GM18870 (cell line): ENCODE measurements at regions not wholly inside any gene's neighbourhood (a gene's known extent, or its start where the extent isn't known, plus 50 kb on each side); places are given as distances from the start of the nearest gene placed in this dataset.

Experiments used
- ATAC-seq: cut with Tn5 transposase; IDR thresholded peaks from one replicate; pipeline ENCODE4 v1.9.1; 2021; ENCODE audit warnings: moderate library complexity; ENCODE audit not compliant: unreplicated experiment

DNA sequence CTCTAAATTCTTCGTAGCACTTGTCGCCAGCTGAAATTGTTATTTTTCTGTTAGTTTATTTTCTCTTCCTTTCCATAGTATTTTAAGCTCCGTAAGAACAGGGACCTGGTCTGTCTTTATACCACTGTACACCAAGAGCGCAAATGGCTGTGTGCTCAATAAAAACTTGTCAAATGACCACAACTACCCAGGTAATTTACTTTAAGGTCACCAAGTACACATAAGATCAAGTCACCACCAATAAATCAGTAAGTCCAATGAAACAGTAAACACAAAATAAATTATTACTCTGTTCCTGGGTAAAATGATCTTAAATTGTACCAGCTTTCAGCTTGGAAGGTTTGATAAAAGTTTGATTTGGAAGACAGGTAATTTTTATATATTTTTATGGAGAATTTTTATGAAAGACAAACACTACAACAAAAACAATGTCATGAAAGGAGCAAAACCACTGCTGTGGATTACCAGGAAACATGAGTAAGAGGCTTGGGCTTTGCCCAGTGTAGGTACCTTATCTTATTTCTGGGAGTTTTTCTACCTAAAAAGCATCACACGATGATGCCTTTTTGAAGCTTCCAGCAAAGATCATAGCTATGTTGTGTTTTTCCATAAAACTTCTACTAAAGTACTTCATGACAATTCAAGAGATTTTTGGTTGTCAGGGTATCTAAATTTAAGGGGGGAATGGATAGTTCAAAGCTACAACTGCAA is 406.8 kb downstream of the SHQ1 start:
- ATAC-seq = no peak

DNA sequence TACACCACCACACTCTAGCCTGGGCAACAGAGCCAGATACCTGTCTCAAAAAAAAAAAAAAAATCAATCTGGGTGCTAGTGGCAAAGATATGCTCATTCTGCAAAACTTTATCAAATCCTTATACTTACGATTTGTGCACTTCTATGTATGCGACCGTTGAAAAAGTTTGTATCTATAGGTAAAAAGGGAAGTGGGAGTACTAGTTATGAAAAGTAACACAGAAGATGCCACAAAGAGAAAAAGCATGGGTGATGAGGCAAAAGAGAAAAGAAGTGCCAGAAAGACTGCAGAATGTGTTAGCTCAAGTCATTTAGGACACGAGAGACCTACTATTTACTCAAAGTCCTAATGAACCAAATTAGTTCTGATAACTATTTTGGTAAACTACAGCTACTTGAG is 407.8 kb downstream of the SHQ1 start:
- peak; percentile 37 for ATAC-seq

DNA sequence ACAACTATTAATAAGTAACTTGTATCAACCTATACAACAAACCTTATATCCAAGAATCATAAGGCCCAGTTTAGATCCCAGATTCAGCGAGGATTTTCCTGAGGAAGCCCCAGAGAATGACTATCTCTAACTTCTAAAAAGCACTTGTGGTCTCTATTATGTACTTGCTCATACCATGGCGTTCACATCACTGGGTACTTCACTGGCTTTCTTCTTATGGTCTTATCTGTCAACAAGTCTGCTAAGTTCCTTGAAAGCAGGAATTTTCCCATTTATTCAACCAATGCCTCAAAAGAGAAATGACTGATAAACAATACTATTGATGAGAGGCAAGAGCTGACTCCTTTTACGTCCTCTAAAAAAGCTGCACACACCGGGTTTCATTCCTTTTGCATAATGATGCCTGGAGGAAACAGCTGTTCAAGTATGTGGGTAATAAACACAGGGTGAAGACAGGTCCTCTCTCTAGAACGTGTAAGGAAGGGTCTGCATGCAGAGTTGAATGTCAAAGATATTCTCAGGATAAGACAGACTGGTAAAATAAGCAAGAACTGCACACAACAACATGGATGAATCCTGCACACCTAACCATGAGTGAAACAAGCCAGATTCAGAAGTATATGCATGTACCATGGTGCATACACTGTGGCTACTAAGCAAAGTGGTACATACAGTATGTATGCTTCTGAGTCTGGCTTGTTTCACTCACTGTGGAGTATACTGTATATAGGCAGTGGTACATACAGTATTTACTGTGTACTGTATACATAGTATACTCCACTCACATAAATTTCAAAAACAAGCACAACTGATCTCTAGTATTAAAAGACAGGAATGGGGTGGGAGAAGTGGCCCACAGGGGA is 408.7 kb downstream of the SHQ1 start:
- peak; percentile 46 for ATAC-seq

DNA sequence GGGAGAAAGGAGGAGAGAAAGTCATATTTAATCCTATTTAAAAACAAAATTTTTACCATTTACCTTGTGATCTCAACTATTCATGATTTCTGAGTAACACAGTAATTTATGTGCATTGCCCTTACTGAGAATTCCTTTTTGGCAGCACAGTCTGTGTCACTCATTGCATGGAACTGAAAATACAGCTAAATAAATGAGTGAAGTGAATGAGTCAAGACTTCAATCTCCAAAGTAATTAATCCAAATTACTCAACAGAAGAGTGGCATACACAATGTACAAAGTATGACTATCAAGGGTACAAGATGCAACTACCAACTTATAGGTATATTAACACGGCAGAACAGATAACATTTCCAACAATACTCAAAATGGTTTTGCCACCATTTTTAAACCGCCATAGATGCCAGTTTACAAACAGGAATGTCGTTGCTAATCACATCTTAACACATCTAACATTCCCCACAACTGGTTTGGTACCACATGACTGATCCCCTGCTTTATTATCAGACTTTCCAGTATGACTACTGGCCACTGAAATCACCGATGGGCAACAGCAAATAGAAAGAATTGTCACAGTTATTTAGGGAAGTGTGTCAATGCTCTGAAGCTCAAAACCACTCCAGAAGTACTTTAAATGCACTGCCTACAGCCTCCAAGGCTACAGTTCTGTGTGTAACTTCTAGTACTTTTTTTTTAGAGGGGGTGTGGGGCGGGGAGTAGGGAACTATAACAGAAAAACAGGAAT is 410.4 kb downstream of the SHQ1 start:
- no peak for ATAC-seq

DNA sequence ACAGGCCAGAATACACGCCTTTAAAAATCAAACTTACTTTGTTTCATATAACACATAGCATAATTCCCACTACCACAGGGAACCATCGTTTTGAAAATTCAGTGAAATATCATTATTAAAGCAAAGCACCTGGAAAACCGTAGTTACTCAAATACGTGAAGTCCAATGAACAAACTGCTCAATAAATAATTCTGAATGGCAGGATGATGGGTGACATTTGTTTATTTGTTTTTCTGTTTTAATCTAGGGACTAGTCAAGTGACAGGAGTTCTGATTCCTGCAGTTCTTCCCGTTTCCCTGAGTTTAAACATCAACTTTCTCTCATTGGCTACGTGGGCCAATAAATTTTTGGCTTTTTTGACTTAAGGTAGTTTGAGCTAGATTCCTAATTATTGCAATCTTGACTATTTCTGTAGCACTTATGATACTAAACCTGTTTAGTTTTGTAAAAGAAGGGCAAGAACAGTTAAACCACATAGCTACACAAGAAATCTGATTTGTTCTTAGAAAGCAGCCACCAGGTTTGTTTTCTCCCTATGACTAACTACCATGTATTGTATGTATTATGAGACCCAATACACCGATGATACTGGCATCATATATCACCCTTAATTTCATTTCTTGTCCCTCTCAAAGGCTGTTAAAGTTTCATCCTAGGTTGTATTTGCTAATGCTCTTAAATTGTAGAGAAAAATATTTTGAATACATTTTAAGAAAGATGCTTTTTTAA is 411.2 kb downstream of the SHQ1 start:
- no peak for ATAC-seq

DNA sequence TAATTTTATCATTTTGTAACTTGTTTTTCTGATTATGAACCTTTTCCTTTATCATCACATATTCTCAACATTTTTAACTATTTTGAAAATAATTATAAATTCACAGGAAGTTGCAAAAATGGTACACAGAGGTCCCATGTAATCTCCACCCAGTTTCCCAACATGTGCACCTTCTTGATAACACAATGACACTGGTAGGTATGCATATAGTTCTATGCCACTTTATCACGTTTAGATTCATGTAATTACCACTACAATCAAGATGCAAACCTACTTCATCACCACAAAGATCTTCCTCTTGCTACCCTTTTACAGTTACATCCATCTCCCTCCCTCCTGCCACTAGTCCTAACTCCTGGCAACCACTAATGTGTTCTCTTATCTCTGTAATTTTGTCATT is 413.9 kb downstream of the SHQ1 start:
- ATAC-seq = no peak

DNA sequence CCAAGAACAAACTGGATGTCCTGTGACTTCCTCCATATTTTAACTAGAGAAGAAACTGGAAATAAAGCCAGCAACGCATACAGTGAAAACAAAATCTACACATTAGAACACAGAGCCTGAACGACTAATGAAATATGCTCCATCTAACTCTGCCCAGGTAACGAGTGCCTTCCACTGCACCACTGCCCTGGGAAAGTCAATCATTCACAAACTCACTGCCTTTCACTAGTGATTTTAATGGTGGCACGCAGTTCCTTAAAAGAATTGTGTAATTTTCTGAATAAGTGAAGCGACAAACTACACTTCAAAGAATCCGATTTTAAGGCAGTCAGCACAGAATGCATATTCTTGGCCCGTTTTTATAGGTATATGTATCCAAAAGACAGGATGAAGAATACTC is 416.0 kb downstream of the SHQ1 start:
- ATAC-seq = no peak

DNA sequence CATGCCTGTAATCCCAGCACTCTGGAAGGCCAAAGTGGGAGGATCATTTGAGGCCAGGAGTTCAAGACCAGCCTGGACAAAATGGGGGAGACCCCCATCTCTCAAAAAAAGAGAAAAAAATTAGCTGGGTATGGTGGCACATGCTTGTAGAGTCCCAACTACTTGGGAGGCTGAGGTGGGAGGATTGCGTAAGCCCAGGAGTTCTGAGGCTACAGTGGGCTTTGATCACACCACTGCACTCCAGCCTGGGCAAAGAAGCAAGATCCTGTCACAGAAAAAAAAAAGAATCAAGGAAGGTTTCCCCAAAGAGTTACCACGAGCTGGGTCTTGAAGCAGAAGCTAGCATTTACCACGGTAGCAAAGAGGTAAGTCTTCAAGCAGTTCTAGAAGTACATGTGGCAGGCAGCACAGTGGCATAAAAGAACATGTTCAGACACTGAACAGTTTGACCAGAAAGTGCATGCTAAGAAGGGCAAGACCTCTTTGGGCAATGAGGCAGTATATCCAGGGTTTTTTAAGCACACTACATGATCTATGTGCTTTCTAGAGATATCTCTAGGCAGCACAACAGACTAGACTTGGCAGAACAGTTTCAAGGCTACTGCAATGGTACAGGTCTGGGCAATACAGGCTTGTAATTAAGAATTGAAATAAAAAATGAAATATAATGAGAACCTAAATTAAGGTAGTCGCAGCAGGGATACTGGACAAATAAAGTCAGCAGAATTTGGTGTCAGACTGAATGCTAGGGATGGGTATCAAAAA is 418.5 kb downstream of the SHQ1 start:
- no peak for ATAC-seq

DNA sequence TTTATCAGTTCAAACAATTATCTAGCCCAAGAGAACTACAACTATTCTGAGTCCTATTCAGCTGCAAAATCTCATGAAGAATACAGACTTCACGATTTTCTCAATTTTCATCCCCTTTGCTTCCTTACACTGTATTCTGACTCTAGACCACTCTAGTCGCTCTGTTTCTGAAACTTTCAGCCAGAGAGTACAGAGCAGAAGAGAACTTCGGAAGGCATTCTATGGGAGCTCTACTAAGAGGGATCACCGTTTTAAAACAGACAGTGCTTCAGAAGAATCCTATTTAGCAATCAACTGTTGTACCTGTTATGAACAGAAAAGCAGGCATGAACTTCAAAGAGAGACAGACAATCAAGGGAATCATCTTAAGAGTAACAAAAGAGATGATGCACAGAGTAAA is 419.4 kb downstream of the SHQ1 start:
- ATAC-seq = no peak

DNA sequence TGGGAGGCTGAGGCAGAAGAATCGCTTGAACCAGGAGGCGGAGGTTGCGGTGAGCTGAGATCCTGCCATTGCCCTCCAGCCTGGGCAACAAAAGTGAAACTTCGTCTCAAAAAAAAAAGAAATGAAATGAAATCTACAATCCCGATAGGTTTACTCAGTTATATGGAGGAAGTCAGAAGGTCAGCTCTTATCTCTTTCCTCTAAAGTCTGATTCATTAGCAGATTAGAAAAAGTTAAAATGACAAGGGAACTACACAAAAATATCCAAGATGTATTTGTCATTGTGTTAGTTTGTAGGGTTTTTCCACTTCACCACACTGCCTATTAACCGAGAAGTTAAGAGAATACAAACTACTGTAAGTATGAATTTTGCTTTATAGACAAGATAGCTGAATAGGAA is 420.6 kb downstream of the SHQ1 start:
- no peak for ATAC-seq

DNA sequence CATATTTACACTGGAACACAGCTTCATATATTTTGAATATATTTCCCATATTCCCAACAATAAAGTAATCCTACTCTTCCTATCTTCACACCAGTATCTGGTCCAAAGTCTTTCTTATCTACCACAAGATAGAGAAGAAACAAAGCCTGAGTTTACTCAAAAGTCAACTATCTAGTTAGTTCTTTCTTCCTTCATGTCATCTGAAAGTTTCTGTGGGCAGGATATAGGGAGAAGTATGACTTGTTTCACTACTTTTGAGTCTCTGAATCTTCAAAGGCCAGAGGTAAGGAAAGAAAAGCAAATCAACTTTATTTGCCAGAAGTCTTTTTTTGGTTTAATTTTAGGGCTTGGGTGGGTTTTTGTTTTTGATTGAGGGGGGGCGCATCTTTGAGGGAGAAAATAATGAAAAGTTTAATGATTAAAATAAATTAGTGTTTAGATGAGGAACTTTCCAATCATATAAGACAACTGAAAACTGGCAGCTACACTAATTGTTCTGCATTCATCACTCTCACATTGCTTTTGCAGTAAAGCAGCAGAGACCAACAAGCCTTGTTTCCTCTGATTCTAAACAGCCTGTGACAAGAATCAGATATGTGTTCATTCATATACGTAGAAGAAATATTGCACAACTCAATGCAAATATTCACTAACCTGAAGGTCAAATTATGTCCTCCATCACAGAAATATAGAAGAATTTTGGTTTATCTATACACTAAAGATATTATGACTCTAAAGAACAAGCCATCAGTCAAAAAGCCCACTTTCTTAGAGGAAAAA is 421.4 kb downstream of the SHQ1 start:
- ATAC-seq = peak; percentile 88

DNA sequence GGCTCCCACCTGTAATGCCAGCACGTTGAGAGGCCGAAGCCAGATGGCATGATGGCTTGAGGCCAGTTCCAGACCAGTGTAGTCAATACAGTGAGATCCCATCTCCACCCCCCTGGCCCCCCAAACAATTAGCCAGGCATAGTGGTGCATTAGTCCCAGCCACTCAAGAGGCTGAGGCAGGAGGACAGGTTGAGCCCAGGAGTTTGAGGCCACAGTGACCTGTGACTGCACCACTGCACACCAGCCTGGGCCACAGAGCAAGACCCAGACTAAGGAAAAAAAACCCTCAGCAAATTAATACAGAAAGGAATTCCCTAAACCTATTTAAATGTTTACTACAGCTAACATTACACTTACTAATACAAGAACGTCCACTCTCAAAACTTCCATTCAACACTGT is 424.6 kb downstream of the SHQ1 start:
- ATAC-seq = no peak

DNA sequence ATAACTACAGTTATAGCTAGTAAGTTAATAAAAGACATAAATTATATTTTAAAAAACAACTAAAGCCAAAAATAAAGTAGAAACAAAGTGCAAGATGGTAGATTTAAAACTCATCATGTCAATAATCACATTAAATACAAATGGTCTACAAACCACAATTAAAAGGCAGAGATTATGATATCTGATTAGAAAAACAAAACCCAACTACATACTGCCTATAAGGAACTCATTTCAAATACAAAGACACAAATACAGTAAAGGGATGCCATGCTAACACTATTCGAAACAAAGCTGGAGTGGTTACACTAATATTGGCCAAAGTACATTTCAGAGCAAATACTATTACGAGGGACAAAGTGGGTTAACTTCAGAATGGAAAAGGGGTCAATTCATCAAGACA is 426.5 kb downstream of the SHQ1 start:
- no peak for ATAC-seq

DNA sequence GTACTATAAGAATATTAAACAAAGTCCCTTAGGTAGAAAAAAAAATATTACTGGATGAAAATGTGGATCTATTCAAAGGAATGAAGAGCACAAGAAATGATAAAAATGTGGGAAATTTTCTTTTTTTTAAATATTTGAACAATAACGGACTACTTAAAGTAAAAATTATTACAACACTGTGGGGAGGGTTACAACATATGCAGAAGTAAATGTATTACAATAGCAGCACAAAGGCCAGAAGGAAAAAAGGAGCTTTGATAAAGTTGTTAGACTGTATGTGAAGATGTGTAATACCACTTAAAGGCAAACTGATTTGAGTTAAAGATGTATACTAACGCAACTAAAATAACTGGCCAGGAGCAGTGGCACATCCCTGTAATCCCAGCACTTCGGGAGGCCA is 427.1 kb downstream of the SHQ1 start:
- ATAC-seq = no peak

DNA sequence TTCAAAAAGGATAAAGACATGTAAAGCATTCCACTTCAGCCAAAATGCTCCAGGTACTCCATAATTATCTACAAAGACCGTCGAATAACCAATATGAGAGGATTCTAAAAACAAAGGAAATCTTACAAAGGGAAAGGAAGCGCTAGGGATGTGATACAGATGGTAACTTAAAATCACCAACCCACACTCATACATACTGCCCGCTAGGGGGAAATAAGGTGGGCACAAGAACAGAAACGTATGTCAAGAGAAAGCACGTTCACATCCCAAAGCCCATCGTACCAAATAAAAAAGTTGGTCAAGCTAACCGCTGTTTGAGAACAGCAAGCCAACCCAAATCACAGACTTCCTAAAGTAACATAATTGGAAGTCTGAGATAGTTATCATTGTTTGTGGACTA is 429.4 kb downstream of the SHQ1 start:
- ATAC-seq = no peak

DNA sequence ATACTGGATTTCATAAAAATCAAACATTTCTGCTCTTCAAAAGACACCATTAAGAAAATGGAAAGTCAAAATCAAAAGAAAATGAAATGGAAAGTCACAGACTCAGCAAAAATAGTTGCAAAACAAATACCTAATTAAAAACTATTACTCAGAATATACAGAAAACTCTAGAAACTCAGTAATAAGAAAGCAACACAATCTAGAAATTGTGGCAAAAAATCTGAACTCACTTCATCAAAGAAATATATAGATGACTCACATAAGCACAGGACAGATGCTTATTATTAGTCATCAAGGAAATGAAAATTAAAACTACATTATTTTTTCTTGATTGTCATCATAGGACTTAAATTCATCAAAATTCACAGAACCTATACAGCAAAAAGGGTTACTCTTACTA is 430.0 kb downstream of the SHQ1 start:
- no peak for ATAC-seq

DNA sequence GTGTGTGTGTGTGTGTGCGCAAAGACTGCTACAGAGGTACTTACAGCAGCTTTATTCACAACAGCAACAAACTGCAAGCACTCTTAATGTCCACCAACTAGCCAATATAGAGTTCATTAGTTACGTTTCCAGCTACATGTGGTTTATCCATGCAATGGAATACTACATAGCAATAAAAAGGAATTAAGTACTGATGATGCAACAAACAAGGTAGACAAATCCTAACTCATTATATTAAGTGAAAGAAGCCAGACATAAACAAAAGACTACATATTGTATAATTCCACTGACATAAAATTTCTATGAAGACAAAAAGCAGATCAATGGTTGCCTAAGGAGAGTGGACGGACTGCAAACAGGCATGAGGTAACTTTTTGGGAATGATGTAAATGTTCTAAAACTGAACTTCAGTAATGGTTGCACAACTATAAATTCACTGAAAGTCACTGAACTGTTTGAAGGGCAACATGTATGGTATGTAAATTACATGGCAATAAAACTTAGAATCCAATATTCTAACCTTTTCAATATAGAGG is 433.7 kb downstream of the SHQ1 start:
- ATAC-seq = no peak

DNA sequence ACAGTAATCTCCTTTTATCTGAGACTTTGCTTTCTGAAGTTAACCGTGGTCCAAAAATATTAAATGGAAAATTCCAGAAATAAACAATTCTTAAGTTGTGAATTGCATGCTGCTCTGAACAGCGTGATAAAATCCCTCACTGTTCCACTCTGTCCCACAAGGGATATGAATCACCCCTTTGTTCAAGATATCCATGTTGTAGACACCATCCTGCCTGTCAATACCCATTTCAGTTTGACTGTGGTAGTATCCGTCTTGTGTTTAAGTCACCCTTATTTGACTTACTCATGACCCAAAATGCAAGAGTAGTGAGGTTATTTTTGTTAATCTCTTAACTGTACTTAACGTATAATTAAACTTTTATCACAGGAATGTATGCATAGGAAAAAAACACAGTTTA is 435.0 kb downstream of the SHQ1 start:
- ATAC-seq = no peak

DNA sequence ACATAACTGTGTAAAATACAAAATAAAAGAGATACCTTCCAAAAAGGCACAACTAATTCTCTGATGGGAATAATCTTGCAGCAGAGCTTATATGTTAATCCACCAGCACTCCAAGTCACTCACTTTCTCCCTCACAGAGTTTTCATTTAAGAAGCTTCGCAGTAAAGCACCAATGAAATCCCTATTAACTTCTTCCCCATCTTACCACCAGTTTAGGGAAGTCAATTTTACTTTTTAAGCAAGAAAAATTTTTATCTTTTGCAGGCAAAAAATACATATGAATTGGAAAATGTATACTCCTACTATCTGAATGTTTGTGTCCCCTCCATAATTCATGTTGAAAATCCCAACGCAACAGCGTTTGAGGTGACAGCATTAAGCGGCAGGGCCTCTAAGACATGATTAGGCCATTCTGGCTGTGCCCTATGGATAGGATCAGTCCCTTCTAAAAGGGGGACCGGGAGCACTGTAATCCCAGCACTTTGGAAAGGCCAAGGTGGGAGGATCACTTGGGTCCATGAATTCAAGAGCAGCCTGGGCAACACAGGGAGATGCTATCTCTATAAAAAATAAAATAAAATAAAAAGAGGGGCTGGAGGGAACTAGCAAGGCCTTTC is 435.8 kb downstream of the SHQ1 start:
- ATAC-seq = no peak
